Stimulated activated CD8-positive, alpha-beta memory T cell treated with anti-CD3 and anti-CD28 coated beads, Interleukin-4, amount 100 ng/mL, for 1 hour (primary cell): ENCODE measurements at regions not wholly inside any gene's neighbourhood (a gene's known extent, or its start where the extent isn't known, plus 50 kb on each side); places are given as distances from the start of the nearest gene placed in this dataset.
"Not testable (repeated sequence)": the region's sequence is repeated elsewhere in the genome, so short reads cannot be mapped to it uniquely, and the experiment has no call there.

Experiments used
- DNase-seq, 2 donors: peaks; one replicate each; pipeline ENCODE4 v3.0.0-alpha.2; 2020; ENCODE audit warnings: low read depth in 2 of 2, low spot score in 1 of 2

DNA sequence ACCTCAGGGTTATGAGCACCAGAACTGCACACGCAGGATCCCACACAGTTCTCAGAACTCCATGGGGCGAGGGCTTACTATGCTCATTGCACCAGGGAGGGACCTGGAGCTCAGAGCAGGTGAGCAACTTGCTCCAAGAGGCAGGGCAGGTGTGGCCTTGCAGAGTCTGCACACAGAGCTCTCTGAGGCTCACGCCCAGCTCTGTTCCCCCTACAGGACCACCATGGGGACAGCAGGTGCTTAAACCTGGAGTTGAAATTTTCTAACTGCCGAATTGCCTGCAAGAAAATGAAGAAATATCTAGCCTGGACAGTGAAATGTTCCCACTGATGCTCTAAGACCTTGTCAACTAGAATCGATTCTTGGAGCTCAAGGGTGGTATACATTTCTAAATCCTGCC, 49.9 kb upstream of the MSMB start:
- DNase-seq, result not testable (repeated sequence)

DNA sequence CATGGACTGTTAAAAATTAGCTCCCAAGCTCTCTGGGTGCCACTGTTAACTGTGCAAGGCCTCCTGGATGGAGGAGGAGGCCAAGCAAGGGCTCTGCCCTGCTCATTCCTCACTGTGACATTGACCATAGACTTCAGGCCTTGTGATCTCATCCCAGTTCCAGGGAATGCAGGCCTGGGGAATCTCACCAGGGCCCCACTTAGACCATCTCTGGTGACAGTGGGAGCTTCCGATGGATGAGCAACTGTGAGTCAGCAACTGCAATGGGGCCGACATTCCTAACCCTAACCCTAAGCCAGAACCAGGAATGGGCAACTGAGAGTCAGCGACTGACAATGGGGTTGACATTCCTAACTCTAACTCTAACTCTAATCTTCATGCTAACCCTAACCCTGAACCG, 50.4 kb upstream of the MSMB start:
- no peak for DNase-seq

DNA sequence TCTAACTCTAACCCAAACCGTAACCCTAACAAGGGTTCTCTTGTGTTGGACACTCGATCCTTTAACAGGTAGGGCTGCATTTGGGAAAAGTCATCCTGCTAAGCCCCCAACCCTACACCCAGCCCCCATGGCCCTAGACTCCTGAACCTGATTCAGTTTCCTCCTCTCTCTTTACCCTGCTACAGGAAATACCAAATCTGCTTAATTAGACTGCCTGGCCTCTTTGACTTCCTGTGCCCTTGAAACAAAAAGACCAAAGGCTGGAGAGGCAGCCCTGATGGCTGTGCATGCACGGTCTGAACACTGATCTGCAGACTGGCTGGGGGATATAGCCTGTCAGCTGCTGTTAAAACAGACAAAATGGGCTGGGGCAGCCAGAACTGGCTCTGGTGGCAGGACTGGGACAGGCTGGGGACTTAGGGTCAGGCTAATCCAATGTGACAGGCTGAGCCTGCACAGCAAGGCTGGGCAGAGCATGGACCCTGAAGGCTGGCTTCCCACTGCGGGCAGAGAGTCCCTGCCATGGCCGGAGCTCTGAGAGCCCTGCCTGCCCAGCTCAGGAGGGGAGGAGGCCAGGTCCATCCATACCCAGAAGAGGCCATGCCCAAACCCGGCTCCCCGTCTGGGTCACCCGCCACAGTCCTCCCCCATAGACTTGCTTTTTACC, 51.0 kb upstream of the MSMB start:
- DNase-seq, result no peak

DNA sequence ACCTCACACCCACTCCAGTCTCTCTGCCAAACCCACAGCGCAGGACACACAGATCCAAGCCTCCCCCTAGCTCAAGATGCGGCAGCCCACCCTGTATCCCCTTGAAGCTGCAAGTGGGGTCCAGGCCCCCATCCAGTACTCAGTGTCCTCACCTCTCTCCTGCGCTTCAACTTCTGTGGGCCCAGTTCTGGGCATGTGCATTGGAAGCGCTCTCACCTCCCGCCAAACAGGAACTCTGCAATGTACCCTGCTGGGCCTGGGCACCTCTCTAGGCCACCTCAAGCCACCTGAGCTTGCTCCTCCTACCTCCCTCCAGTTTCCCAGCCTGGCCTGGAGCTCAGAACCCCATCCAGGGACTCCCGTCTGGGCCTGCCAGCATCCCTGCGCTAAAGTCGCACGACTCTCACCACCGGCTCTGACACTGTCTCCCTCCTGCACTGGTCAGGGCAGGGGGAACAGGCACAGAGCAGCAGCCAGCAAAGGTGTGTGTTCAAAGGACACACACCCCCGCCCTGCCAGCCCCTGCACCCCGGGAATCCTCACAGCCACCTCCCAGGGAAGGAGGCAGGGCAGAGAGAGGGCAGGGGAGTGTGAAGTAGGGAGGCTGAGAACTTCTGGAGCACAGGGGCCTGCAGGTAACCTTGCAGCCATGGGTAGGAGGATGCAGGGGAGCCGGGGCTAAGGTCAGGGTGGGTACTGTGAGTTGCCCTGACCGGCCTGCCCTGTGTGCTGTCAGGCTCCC, 51.7 kb upstream of the MSMB start:
- DNase-seq, result no peak

DNA sequence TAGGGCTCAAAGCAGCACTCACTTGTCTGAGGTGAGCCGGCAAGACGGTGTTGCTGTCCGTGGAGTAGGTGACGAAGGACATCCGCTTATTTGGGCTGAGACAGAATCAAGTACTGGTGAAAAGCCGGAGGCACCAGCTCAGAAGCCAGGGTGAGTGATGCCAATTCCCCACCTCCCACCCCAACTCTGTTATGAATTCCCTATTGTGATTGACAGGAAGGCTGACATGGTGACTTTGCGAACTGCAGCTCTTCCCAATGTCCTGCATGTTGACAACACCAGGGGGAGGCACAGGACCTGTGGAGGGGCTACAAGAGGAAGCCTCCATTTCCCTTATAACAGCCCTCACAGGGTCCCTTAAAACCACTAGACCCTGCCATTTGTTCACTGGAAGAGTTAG, 52.3 kb upstream of the MSMB start:
- DNase-seq, result no peak

DNA sequence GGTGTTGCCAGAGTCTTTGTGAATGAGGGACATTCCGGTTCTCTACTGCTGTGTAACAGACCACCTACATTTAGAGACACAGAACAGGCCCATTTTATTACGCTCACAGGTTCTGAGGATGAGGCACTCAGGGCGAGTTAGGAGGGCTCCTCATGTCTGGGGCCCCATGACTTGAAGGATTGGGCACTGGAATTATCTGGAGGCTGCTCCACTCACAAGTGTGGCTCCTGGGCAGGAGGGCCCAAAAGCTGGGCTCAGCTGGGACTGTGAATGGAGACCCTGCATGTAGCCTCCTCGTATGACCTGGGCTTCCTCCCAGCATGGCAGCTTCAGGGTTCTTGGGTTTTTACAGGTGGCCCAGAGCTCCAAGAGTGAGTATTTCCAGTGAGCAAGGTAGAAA, 52.9 kb upstream of the MSMB start:
- DNase-seq, result not testable (repeated sequence)

DNA sequence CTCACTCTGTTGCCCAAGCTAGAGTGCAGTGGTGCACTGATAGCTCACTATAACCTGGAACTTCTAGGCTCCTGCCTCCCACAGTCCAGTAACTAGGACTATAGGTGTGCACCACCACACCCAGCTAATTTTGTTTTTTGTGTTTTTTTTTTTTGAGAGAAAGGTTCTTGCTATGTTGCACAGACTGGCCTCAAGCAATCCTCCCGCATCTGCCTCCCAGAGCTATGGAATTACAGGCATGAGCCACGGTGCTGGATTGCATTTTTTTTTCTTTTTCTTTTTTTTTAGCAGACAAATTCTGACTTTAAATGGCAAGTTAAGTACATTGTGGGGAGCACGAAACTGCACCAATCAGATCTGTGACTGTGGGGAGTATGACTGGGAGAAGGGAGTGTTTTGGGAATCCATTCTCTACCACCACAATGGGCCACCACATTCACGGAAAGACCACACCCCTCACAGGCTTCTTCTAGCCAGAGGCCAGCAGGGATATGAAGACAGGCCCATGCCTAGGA, 58.1 kb upstream of the MSMB start:
- no peak for DNase-seq

DNA sequence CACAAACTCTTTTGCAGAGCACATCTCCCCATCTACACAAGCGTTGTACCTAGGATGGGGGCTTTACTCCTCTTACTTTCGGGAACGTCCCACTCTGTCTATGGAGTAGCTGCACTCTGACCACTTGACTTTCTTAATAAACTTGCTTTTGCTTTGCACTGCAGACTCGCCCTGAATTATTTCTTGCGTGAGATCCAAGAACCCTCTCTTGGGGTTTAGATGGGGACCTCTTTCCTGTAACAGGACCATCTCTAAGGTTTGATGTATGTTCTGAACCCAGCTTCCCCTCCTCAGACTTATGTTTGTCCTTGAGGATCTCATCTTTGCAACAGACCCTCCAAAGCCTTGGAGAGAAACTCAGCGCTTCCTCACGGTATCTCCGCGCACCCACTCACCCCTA, 59.3 kb upstream of the MSMB start:
- DNase-seq, result not testable (repeated sequence)

DNA sequence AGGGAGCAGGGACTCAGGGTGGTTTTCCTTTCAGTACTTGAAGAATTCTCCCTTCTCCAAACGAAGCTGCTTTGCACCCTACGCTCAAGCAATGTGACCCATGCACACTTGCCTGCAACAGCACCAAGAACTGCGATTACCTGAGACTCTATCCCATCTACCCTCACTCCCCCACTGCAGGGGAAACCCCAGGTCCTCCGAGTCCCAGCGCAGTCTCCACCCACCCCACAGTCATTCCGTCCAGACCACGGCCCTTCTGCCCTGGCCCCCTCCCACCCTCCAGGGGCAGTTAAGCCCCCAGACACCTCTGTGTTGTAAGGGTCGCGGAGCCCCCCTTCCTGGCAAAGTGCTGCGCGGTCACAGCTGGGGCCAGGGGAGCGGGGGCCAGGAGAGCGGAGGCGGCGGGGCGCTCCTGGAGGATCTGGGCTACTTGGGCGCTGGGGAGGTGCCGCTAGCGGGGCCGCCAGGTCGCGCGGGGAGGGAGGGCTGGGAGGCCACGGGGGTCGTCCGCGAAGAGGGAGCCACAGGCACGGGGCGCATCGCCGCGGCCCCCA, 59.9 kb upstream of the MSMB start:
- DNase-seq, result not testable (repeated sequence)

DNA sequence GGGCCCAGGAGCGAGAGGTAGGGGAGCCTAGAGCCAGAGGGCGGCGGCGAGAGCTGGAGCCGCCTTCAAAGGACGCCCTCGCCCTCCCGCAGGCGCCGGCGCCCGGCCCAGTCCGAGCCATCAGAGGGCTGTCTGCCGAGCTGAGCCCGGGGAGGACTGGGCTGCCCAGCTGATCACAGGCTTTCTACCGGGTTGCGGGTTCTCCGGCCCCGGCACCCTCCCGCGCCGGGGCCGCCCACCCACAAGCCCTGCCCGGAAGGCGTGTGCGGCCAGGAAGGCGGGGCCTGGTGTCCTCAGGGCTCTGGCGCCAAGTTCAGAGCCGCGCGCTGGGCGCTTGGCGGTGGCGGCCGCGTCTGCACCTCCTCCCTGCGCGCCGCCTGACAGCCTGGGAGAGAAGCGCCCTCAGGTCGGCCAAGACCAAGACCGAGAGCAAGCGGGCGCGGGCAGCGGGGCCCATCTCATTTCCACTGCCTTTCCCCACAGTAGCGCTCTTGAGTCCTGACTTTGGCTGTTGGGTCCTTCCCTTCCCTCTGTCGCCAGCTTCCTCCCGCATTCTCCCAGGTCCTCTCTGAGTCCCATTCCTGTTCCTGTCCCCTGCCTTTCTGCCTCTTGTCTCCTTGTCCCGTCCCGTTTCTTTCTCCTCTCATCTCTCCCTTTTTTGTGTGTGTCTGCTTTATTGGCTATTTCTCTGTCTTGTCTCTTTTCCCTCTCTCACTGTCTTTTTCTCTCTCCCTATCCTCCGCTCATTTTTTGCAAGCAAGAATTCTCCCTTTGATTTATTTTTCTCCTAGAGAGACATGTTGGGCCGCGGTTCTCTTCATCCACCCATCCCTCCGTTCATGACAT, 60.6 kb upstream of the MSMB start:
- DNase-seq, result no peak

DNA sequence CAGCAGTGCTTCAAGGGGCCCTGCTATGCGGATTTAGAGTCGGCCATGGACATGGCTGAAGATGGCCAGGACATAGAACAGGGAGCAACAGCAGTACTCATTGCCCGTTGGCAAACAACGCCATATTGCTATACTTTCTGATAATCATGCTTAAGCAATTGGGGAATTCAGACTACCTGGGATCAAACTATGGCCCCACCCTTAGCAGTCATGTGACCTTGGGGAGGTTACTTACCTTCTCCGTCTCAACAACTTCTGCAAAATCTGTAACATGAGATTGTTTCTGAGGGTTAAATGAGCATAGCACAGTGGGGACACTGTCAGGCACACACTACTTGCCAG, 62.1 kb upstream of the MSMB start:
- not testable (repeated sequence) for DNase-seq

DNA sequence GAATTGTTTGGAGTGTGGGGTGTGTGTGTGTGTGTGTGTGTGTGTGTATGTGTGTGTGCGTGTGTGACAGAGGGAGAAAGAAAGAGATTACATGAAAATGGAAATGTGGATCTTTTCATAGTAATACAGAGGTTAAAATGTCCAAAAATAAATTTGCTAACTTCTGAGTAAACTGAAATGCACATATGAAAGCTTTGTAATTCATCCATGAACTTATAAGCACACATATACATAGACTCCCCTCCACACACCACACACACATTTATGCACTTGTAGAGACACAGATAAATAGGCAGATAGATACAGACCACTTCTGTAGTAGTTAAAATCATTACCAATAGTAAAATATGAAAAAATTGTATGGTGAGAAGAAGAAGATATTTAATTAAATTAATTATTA, 108.2 kb upstream of the MSMB start:
- DNase-seq, result not testable (repeated sequence)

DNA sequence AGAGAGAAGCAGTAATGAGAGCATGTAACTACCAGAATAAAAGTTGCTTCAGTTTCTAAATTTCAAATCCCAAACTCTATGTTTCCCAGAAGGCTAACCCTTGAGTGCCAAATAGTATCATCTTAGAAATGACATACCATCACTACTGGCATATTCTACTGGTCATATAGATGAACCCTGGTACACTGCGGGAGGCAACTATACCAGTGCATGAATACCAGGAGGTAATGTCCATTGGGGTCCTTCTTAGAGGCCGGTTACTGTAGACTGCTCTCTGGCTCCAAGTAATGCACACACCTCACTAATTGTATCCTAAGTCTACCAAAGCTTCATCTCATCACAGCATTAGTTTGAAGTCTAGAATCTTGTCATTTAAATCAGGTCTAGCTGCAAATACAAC, 108.6 kb upstream of the MSMB start:
- not testable (repeated sequence) for DNase-seq

DNA sequence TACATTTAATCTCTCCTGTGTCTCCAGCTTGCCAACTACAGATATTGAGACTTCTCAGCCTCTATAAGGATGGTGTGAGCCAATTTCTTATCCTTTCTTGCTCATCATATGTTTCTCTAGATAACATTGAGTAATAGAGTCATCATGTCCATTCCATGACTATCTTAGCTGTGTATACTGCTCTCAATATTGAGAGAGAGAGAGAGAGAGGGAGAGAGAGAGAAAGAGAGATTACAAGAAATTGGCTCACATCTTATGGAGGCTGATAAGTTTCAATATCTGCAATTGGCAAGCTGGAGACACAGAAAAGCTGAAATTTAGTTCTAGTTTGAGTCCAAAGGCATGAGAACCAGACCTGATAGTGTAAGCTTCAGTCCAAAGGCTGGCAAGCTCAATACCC, 110.8 kb upstream of the MSMB start:
- not testable (repeated sequence) for DNase-seq

DNA sequence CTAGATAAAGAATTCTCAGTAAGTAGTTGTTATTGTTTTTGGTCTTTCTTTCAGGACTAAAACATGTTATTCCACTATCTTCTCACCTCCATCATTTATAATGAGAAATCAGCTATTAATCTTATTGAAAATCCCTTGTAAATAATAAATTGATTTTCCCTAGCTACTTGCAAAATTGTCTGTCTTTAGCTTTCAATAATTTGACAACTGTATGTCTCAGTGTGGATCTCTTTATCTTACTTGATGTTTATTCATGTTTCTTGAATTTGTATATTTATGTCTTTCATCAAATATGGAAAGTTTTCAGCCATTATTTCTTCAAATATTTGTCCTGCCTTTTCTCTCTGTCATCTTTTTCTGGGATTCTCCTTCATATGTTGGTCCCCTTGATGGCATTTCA, 117.1 kb upstream of the ANTXRL start:
- DNase-seq, result no peak

DNA sequence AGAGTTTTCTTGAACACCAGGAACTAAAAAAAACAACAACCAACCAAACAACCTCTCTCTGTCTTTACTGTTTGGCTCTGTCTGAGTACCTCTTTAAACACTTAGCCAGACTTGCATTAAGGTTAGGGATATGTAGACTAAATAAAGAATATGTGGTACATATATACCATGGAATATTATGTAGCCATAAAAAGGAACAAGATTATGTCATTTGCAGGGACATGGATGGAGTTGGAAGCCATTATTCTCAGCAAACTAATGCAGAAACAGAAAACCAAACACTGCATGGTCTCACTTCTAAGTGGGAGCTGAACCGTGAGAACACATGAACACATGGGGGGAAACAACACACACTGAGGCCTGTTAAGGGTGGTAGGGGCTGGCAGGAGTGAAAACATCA, 116.0 kb upstream of the ANTXRL start:
- no peak for DNase-seq

DNA sequence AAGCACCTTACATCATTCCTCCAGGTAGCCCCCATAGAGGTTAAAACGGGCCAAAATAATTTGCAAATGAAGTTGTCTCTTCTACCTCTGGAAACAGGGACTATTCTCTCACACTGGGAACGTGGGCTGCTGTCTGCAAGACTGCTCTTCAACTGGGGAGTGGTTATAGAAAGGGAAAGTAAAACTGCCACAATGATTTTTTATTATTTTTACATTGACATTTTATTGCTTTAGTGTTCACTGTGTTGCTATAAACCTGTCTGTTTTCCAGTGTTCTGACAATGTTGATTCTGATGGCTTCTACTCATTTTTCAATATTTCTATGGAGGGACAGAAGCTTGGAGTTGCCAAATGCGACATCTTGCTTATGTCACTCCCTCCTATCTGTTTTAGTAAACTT, 115.1 kb upstream of the ANTXRL start:
- no peak for DNase-seq

DNA sequence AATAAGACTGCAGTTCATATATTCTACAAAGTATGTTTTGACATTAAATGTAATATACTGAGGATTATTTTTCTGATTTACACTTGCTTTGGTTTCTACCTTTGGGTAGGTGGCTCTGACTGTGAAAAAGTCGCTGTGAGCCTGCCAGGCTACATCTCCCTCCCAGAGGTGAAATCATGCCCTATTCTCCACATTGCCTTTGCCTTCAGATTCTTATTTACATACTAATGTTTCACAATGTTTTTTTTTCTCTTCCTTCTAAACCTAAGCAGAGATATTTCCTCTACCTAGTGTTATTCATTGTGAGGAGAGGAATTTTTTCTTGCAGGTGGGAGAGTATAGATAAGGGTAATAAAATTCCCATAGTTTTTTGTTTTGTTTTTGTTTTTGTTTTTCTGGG, 111.5 kb upstream of the ANTXRL start:
- no peak for DNase-seq

DNA sequence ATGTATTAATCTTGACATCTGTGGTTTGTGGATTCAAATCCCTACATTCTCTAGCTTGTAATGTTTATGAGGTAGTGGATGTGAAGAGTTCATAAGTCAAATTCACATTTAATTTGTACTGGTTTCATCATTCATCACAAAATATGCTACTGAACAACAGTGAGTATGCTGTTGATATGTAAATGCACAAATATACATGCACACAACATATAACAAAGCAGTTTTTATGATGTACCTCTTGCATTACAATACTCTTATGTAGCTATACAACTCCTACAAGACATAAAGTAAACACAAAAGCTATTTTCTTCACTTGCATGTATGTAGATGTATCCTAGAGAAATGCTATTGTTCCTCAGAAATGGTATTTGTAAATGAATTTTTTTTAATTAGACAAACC, 111.0 kb upstream of the ANTXRL start:
- no peak for DNase-seq

DNA sequence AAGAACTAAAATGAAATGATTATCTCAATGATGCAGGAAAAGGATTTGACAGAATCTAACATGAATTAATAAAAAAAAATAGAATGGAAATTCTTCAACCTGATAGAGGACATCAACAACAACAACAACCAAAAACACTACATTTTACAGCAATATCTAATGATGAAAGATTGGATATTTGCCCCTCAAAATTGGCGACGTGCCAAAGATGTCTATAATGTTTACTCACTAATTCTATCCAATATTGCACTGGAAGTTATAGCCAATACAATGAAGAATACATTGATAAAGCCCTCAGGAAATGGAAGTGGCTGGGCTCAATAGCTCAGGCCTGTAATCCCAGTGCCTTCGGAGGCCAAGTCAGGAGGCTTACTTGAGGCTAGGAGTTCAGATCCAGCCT, 99.4 kb upstream of the ANTXRL start:
- not testable (repeated sequence) for DNase-seq

DNA sequence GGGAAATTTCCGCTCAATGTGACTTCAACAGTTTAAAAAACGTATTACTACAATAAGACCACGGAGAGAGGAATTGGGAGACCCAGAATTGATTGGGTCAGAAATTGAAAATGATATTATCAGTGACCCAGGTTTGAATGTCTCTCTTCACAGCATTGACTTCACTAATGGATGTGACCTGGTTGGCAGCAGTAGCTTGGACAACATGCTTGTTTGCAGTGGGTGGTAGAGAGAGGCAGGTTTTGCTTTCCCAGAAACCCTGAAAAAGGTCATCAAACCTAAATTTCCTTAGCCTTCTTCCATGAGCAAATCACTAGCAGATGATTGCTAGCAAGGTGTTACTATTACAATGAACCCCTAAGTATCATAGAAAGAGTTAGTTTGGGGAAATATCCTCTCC, 89.7 kb upstream of the ANTXRL start:
- DNase-seq, result no peak

DNA sequence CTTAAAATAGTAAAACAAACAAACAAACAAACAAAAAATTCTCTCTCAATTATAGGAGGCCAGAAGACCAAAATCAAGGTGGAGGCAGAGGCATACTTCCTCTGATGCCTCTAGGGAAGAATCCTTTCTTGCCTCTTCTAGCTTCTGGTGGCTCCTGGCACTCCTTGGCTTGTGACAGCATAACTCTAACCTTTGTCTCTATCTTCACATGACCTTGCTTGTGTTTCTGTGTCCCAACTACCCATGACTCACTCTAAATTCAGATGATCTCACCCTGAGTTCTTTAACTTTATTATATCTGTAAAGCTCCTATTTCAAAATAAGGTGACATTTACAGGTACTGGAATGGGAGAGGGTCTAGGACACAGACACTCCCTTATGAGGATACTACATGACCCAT, 88.3 kb upstream of the ANTXRL start:
- no peak for DNase-seq
